ENCODE measurements at regions not wholly inside any gene's neighbourhood (a gene's known extent, or its start where the extent isn't known, plus 50 kb on each side); places are given as distances from the start of the nearest gene placed in this dataset.
A peak's percentile ranks its signal among the peaks of the same experiment; 100 is the strongest.
"Not testable (repeated sequence)": the region's sequence is repeated elsewhere in the genome, so short reads cannot be mapped to it uniquely, and the experiment has no call there.

DNA sequence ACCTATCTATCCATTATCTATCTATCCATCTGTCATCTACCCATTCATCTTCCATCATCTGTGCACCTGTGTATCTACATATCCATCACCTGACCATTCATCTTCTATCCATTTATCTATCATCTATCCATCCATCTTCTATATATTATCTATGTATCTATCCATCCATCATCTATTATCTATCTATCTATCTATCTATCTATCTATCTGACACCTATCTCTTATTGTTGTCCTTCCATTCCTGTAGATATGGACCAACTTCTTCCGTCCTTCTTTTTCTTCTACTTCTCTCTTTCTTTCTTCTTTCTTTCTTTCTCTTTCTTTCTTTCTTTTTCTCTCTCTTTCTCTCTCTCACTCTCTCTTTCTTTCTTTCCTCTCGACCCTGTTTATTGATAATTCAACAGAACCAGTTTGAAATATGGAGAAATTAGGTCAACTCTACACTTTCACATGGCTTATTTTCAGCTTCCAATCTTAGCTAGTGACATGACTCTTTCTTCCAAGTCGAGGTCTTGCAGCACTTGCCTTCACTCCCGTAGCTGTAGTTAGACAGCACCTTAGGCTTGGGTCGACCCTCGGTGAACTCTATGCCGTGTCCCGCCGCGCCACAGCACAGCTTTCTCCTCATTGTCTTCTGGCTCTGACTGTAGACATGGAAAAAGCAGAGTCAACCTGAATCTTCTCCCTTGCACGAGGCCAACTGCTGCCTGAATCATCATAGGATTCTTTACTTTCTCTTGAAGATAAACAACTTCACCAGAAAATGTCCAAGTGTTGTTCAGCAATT is 110.4 kb upstream of the EXOC2 start:
- no peak for DNase-seq (ENCODE audit: low spot score)

- no peak for DNase-seq (ENCODE audit: low spot score)
These were observed 109.8 kb upstream of the EXOC2 start for GRCh38 chr6:802701-803100.

- DNase-seq (ENCODE audit: low spot score), result not testable (repeated sequence)
These were observed 109.3 kb upstream of the EXOC2 start for GRCh38 chr6:802223-802622.

- no peak for DNase-seq (ENCODE audit: low spot score)
These were observed 106.8 kb upstream of the EXOC2 start for GRCh38 chr6:799769-800168.

DNA sequence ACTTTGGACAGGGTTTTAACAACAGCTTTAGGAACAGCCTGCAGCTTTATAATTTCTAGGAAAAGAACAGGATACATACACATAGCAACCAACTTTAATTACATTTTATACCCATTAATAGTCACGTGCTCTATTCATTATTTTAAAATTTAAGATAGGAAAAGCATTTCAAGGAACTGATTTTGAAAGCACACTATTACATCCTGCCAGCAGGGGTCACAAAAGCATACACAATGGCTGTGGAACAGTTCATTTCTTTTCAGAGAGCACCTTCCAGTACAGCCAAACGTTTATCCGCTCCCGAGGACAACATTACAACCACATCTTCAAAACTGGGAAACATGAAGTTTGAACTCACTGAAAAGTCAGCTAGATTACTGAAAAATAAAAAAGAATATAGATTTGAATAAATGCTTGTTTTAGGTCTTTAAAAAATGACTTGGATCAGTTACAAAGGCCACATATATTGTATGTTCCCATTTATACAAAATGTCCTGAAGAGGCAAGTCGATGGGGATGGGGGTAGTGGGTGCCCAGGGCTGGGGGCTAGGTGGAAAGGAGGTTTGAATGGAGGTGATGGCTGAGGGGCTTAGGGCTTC is 104.6 kb upstream of the EXOC2 start:
- peak; percentile 43 for DNase-seq (ENCODE audit: low spot score)

GRCh38 chr6:795046-795685 is 102.2 kb upstream of the EXOC2 start:
- no peak for DNase-seq (ENCODE audit: low spot score)

GRCh38 chr6:793261-793660 is 100.3 kb upstream of the EXOC2 start:
- DNase-seq (ENCODE audit: low spot score), result no peak

- no peak for DNase-seq (ENCODE audit: low spot score)
These were observed 99.7 kb upstream of the EXOC2 start for GRCh38 chr6:792662-793061.

DNA sequence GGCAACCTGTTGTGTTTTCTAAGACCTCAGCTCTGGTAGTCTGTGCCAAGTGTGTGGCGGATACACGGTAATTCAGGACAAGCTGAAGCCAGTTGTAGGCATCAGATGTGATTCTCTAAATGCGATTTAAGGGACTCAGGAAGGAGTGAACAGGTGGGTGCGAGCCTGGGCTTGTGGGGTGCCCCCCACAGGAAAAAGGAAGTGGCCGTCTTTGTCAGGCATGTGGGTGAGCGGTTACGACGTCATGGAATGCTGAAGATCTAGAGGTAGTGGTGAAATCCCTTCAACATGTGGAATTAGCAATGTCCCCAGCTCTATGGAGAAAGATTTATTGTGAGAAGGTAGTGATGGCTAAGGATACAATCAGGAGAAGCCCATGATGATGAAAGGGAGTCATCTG is 95.1 kb upstream of the EXOC2 start:
- no peak for DNase-seq (ENCODE audit: low spot score)

DNA sequence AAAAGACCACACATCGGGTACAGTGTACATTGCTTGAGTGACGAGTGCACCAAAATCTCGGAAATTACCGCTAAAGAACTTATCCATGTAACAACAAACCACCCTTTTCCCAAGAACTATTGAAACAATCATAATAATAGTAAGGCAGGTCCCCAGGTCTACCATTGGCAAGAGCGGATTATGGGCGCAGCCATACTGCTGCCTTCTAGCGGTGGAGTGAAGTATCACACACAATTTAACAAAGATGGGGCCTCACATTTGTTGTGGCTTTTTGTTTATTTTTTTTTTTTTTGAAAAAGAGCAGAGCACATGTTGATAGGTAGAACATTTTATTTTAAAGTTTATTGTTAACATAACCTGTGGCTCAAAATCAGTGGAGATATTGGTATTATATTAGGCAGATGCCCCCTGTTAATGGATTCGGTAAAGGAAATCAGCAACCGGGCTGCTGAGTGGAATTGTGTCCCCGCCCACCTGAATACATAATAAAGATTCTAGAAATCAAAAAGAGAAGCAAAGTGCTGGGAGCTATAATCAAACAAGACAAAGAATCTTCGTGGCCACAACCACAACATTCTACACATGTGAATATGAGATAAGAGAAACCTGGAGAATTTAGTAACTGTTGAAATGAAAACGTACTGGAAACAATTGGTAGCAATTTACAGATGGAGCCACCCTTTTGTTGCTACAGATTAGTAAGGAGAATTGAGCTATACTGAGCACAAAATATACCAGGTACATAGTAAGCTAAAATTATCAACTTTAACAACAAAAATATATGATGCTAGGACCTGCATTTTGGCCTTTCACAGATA is 94.2 kb upstream of the EXOC2 start:
- DNase-seq (ENCODE audit: low spot score), result peak; percentile 35

DNA sequence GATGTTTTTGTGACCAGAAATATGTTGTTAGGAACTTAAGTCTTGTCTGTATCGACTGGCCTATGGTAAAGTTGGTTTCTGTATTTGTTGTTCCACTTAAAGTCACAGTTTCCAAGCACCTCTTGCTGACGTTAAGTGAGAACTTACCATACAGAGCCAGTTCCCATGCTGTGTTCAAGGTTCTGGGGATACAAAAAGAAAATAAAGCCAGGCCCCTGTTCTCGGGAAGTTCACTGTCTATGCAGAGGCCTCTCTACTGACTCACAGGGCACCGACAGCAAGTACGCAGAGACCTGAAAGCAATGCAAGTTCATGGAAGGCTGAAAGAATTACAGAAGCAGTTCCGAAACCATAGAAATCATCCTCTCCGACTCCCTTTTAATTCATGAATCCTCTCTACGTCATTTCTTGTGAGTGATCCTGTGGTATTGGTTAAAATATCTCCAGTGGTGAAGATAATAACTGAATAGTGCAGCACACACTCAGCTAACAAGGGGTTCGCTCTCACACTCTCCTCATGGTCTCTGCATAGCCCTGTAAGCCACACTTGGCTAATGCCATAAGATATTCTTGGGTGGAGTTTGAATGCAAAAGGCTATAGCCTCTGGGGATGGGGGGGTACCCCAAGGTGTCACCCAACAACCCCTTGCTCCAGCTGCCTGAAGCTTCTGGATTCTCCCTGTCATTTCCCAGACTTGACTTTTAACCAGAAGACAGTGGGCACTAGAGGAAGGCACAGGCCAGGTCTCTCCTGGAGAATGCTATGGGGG is 91.2 kb upstream of the EXOC2 start:
- no peak for DNase-seq (ENCODE audit: low spot score)

- no peak for DNase-seq (ENCODE audit: low spot score)
These were observed 89.2 kb upstream of the EXOC2 start for GRCh38 chr6:782141-782540.

- no peak for DNase-seq (ENCODE audit: low spot score)
These were observed 88.5 kb upstream of the EXOC2 start for GRCh38 chr6:781350-781961.

- DNase-seq (ENCODE audit: low spot score), result no peak
These were observed 87.8 kb upstream of the EXOC2 start for GRCh38 chr6:780706-781105.

GRCh38 chr6:776951-777350 is 84.0 kb upstream of the EXOC2 start:
- no peak for DNase-seq (ENCODE audit: low spot score)

DNA sequence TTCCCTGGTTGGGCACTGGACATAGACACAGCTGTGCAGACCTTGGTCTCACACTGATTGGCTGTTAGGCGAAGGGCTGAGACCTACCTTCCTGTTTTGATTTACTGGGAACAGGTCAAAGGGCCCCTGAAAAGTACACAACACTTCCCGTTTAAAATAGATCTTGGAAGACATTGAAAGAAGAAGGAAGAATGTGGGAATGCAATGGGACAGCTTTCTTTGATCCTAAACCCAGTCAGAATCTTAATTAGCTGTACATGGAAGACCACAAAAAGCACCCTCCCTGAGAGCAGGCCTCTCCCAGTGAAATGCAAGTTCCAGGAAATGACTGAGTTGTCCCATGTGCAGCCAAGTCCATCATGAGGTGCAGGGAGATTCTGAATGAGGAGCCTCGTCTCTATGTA is 83.6 kb upstream of the EXOC2 start:
- no peak for DNase-seq (ENCODE audit: low spot score)

GRCh38 chr6:775863-776262 is 82.9 kb upstream of the EXOC2 start:
- DNase-seq (ENCODE audit: low spot score), result no peak

DNA sequence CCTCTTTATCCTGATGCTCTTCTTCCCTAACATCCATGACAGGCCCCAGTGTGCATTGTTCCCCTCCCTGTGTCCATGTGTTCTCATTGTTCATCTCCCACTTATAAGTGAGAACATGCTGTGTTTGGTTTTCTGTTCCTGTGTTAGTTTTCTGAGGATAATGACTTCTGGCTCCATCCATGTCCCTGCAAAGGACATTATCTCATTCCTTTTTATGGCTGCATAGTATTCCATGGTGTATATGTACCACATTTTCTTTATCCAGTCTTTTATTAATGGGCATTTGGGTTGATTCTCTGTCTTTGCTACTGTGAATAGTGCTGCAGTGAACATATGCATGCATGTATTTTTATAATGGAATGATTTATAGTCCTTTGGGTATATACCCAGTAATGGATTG is 78.7 kb upstream of the EXOC2 start:
- DNase-seq (ENCODE audit: low spot score), result not testable (repeated sequence)

DNA sequence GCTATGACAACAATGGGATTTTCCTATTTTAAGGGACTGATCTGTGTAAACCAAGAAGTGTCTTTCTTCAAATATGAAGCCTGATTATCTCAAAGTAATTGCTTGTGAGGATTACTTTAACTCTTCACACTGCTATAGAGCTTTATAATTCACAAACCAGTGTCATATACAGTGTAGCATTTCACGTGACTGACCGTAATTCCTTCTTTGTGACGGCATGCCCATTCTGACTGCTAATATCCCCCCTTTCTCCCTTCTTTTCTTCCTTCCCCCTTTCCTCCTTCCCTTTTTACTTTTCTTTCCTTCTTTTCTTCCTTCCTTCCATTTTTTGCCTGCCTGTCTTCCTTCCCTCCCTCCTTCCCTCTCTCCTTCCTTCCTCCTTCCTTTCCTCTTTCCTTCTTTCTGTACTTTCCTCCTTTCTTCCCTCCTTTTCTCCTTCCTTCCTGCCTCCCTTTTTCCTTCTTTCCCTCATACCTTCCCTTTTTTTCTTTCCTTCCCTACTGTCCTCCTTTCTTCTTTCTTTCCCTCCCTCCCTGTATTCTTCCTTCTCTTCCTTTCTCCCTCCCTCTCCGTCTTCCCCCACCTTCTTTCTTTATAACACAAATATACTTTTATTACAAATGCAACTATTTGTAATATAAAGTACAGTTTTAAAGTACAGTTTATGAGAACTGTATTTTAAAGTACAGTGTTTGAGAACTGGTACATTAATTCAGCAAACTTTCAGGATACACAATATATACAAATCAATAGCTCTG is 75.0 kb upstream of the EXOC2 start:
- no peak for DNase-seq (ENCODE audit: low spot score)

DNA sequence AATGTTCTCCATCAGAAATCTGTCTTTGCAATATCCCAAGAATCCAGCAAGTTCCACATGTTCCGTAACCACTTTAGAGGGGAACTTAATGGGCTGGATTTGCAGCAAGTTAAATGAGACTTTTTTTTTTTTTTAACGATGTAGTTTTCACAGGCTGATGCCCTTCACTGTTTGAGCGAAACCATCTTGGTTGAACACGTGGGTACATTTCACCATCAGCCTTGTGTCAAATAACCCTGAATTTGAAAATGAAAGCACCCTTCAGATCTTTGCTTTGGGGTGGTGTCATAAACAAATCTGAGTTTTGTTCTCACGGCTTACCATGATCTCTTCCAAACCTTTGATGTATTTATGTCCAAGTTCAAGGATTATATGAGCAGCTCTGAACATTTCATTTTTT is 73.7 kb upstream of the EXOC2 start:
- no peak for DNase-seq (ENCODE audit: low spot score)

GRCh38 chr6:761997-762396 is 69.1 kb upstream of the EXOC2 start:
- DNase-seq (ENCODE audit: low spot score), result no peak

Data from AG08395 (cell line).